NCI-H82 (cell line): ENCODE measurements at regions not wholly inside any gene's neighbourhood (a gene's known extent, or its start where the extent isn't known, plus 50 kb on each side); places are given as distances from the start of the nearest gene placed in this dataset.
"Not testable (repeated sequence)": the region's sequence is repeated elsewhere in the genome, so short reads cannot be mapped to it uniquely, and the experiment has no call there.

Experiments
- DNase-seq: peaks from one replicate; lab custom pipeline; 2025; lab: John Stamatoyannopoulos, UW

- DNase-seq = no peak
Observed at GRCh38 chr1:166490437-166490991, 323.7 kb upstream of the FAM78B start.

DNA sequence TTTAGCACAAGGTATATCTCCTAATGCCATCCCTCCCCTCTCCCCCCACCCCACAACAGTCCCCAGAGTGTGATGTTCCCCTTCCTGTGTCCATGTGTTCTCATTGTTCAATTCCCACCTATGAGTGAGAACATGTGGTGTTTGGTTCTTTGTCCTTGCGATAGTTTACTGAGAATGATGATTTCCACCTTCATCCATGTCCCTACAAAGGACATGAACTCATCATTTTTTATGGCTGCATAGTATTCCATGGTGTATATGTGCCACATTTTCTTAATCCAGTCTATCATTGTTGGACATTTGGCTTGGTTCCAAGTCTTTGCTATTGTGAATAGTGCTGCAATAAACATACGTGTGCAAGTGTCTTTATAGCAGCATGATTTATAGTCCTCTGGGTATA, 327.0 kb upstream of the FAM78B start:
- DNase-seq = not testable (repeated sequence)

- DNase-seq = no peak
Observed at GRCh38 chr1:166507347-166507746, 331.9 kb upstream of the POGK start.

GRCh38 chr1:166511761-166512160, 327.5 kb upstream of the POGK start:
- no peak for DNase-seq

GRCh38 chr1:166514067-166514466, 325.2 kb upstream of the POGK start:
- DNase-seq = no peak

DNA sequence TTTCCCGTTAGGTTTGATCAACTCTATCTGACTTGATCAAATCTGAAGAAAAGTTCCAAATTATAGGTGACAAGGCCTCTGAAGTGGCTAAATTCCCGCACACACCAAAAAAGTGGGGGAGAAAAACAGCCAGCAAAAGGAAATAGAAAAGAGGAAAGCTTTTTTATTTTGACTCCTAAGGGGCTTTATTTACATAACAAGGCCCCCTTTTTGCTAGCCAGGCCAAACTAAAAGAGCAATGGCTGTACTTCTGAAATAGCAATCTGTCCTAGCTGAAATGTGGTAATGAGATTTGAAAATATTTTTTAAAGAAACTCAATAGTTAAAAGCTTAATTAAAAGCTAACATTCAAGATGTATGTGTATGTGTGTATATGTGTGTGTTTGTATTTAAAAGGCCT, 311.5 kb upstream of the POGK start:
- no peak for DNase-seq

- DNase-seq = no peak
Observed at GRCh38 chr1:166538646-166539045, 300.6 kb upstream of the POGK start.

- no peak for DNase-seq
Observed at GRCh38 chr1:166544036-166544435, 295.2 kb upstream of the POGK start.

DNA sequence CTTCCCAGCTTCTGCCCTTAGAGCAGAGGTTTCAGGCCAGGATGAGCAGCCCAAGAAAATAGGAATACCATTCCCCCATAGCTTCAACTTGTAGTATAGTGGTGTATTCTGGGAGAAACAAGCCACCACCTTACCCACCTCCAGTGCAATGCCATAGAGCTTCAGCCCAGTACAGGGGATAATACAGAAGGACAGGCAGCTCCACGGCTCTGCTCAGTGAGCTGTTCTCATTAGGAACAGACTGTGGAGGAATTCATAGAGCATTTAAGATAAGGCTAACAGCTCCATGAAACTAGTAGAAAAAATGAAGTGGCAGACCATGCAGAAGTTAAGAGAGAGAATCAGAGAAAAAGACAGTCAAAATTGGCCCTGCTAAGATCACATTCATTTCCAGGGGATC, 294.7 kb upstream of the POGK start:
- no peak for DNase-seq

GRCh38 chr1:166552706-166553105, 286.6 kb upstream of the POGK start:
- DNase-seq = no peak

- no peak for DNase-seq
Observed at GRCh38 chr1:166570954-166571353, 268.3 kb upstream of the POGK start.

GRCh38 chr1:166573199-166573598, 266.1 kb upstream of the POGK start:
- no peak for DNase-seq

GRCh38 chr1:166579557-166580501, 259.4 kb upstream of the POGK start:
- no peak for DNase-seq

DNA sequence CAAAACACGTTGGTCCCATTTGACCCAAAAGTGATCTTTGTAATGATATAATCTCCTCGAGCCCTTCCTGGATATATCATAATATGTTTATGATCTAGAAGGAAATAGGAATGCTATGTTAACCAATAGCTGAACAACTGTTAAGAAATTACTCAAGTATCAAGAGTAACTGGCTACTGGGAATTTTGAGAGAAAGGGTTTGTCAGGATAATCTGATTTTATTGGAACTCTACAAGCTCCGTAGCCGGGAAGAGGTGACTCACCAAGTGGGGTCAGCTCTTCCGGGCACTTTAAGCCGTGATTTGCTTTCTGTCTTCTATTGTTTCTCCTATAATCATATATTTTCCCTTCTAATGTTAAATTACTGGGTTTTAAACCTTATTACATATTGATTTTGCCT, 250.5 kb upstream of the POGK start:
- DNase-seq = peak; percentile 23

GRCh38 chr1:166590161-166590560, 249.1 kb upstream of the POGK start:
- no peak for DNase-seq

DNA sequence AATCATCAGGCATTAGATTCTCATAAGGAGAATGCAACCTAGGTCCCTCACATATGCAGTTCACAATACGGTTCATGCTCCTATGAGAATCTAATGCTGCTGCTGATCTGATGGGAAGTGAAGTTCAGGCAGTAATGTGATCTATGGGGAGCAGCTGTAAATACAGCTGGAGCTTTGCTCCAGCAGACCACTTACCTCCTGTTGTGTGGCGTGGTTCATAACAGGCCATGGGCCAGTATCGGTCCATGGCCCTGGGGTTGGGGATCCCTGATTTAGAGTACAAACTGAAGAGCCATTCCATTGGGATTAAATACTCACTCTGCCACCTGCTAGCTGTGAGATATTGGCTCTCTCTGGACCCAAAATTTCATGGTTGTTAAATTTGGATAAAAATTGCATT, 244.6 kb upstream of the POGK start:
- DNase-seq = no peak

GRCh38 chr1:166597516-166597915, 241.8 kb upstream of the POGK start:
- DNase-seq = peak; percentile 91

GRCh38 chr1:166600574-166600973, 238.7 kb upstream of the POGK start:
- no peak for DNase-seq

DNA sequence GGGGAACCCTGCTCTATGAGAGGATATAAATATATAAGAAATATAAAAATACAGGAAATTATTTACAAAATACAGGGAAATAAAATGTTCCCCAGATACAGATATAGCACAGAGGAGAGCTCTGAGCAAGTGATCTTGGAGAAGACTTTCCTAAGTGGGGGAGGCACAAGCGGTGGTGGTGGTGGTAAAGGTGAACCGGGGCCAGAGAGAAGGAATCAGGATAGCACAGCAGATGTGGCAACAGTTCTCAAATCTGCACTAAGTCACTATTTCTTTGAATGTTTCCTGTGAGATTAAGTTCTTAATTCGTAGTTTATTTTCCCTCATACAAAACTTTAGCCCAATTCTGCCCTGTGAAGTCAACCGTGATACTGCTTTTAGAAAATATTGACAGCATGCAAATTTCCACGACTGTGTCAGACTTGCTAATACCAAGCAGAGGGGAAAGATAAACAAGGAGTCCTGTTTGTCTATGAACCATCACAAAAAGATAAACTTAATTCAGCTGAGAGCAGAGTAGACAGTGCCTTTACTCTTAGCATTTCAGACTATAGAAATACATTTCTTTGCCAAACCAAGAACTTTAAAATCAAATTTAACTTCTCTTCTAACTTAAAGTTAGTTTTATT, 237.5 kb upstream of the POGK start:
- DNase-seq = no peak

DNA sequence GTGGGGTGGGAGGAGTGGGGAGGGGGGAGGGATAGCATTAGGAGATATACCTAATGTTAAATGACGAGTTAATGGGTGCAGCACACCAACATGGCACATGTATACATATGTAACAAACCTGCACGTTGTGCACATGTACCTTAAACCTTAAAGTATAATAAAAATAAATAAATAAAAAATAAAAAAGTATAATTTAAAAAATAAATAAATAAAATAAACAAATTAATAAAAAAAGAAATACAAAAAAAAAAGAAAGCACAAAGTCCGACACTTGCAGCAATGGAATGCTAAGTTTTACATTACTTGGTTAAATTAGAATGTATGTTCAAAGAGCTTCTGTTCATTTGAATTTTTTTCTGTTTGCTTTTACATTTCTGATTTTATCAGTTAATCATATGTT, 236.5 kb upstream of the POGK start:
- not testable (repeated sequence) for DNase-seq

DNA sequence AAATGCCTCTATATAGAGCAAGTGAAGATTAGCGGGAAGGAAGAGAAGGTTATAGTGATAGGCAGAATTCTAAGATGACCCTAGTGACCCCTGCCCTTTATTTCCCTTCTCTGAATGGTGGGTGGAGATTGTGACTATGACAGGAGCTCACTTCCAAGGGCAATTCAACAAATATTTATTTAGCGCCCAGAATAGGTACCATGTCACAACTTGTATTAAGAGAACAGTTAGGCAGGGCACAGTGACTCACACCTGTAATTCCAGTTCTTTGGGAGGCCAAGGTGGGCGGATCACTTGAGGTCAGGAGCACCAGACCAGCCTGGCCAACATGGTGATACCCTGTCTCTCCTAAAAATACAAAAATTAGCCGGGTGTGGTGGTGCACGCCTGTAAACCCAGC, 236.0 kb upstream of the POGK start:
- no peak for DNase-seq

DNA sequence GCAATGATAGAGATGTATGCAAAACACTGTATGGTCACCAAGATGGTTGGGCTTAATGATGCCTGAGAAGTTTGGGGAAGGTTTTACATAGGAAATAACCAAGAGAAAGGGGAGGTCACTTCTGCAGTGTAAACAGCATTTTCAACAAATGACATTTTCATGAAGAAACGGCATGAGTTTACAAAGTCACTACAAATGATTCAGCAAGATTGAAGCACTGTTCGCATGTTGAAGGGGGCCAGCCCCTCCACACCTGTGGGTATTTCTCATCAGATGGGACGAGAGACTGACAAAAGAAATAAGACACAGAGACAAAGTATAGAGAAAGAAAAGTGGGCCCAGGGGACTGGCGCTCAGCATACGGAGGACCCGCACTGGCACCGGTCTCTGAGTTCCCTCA, 234.1 kb upstream of the POGK start:
- DNase-seq = no peak

DNA sequence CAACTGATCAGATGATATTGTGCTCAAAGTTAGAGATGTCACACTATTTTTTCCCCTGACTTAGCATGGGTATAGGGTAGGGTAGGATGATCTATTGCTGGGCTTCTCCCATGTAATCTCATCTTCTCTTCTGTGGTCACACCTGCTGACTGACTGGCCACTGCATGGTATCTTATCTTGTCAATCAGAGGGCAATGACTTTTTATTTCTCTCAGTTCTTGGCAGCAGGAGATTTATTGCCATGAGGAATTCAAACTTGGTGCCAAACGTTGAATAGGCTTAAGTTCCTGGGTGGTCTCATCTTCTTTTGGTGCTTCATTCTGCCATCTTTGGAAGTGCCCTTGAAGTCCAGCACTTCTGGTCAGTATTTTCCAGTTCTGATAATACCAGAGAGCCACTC, 226.4 kb upstream of the POGK start:
- DNase-seq = no peak
